HAP-1 (cell line): ENCODE measurements at regions not wholly inside any gene's neighbourhood (a gene's known extent, or its start where the extent isn't known, plus 50 kb on each side); places are given as distances from the start of the nearest gene placed in this dataset.

Source experiments
- DNase-seq, 2 experiments: peaks; one replicate each; pipeline ENCODE4 v3.0.0-alpha.2; 2016 to 2020; ENCODE audit warnings: low spot score in 2 of 2
- H3K27me3 ChIP-seq: fragments of 250-450 bp; sonication (Bioruptor Pico); 2 replicates; pipeline ENCODE4 v1.5.1; 2020; ENCODE audit warnings: low read depth, mild to moderate bottlenecking, moderate library complexity
- H3K36me3 ChIP-seq: fragments of 250-450 bp; sonication (Bioruptor Pico); replicated peaks from 2 replicates; pipeline ENCODE4 v1.5.1; 2020; ENCODE audit warnings: mild to moderate bottlenecking
- H3K4me1 ChIP-seq: fragments of 250-450 bp; sonication (Bioruptor Pico); 2 replicates; pipeline ENCODE4 v1.5.1; 2020; ENCODE audit warnings: mild to moderate bottlenecking
- H3K4me3 ChIP-seq: fragments of 250-450 bp; sonication (Bioruptor Pico); 2 replicates; pipeline ENCODE4 v1.5.1; 2020; ENCODE audit warnings: mild to moderate bottlenecking, moderate library complexity
- H3K9me3 ChIP-seq: fragments of 250-450 bp; sonication (Bioruptor Pico); 2 replicates; pipeline ENCODE4 v1.5.1; 2020; ENCODE audit warnings: mild to moderate bottlenecking, moderate library complexity
- in situ Hi-C: fragments of 300-500 bp; cut with MboI; formaldehyde crosslinking; loops from 3 replicates; pipeline ENCODE4 v1.14.3; 2020; ENCODE audit warnings: low sequenced_read_pairs, inconsistent platforms, mixed read lengths

- Histone ChIP-seq H3K36me3 (no peaks in the 10 kb centered on the region), H3K4me3 (no peak overlapping the region), H3K4me1 (peaks cover 33% of the 10 kb centered on the region), H3K27me3 (no peaks in the 10 kb centered on the region), H3K9me3 (no peaks in the 10 kb centered on the region)
- peak; percentile 29 to 82 for DNase-seq
- in situ Hi-C loops = no loop called here
Measured at GRCh38 chr2:173451941-173452340, 97.3 kb downstream of the CDCA7 start.

GRCh38 chr2:173452416-173452815, 97.7 kb downstream of the CDCA7 start:
- in situ Hi-C loops = no loop called here
- H3K4me3 ChIP-seq = no peak overlapping the region
- peaks cover 33% of the 10 kb centered on the region for H3K4me1 ChIP-seq
- H3K27me3 ChIP-seq = no peaks in the 10 kb centered on the region
- no peaks in the 10 kb centered on the region for H3K9me3 ChIP-seq
- no peaks in the 10 kb centered on the region for H3K36me3 ChIP-seq
- DNase-seq = peak; percentile 79 to 93

GRCh38 chr2:173456960-173457359, 102.3 kb downstream of the CDCA7 start:
- H3K4me1 ChIP-seq = peaks cover 23% of the 10 kb centered on the region
- H3K4me3 ChIP-seq = no peak overlapping the region
- H3K27me3 ChIP-seq = no peaks in the 10 kb centered on the region
- peak in 1 of 2 experiments; percentile 25 for DNase-seq
- H3K36me3 ChIP-seq = no peaks in the 10 kb centered on the region
- no peaks in the 10 kb centered on the region for H3K9me3 ChIP-seq
- in situ Hi-C loops = no loop called here

- H3K4me3 ChIP-seq = no peak overlapping the region
- in situ Hi-C loops = no loop called here
- no peak for DNase-seq
Measured at GRCh38 chr2:173457366-173457765, 102.7 kb downstream of the CDCA7 start.

GRCh38 chr2:173458991-173459780, 104.5 kb downstream of the CDCA7 start:
- Histone ChIP-seq H3K4me3 (no peak overlapping the region), H3K4me1 (peaks cover 5% of the 10 kb centered on the region), H3K27me3 (no peaks in the 10 kb centered on the region), H3K36me3 (no peaks in the 10 kb centered on the region), H3K9me3 (no peaks in the 10 kb centered on the region)
- in situ Hi-C loops = no loop called here
- peak in 1 of 2 experiments; percentile 31 for DNase-seq

More at GRCh38 chr2:173457366-173457765, 102.7 kb downstream of the CDCA7 start:
- H3K4me1 ChIP-seq = peaks cover 18% of the 10 kb centered on the region
- no peaks in the 10 kb centered on the region for H3K9me3 ChIP-seq
- no peaks in the 10 kb centered on the region for H3K27me3 ChIP-seq
- no peaks in the 10 kb centered on the region for H3K36me3 ChIP-seq

GRCh38 chr2:173462892-173463840, 108.5 kb downstream of the CDCA7 start:
- DNase-seq = no peak
- Histone ChIP-seq H3K27me3 (no peaks in the 10 kb centered on the region), H3K4me3 (no peak overlapping the region), H3K9me3 (no peaks in the 10 kb centered on the region), H3K4me1 (peaks cover 28% of the 10 kb centered on the region), H3K36me3 (no peaks in the 10 kb centered on the region)
- in situ Hi-C loops = no loop called here

GRCh38 chr2:173463846-173464245, 109.2 kb downstream of the CDCA7 start:
- H3K4me3 ChIP-seq = no peak overlapping the region
- DNase-seq = no peak
- in situ Hi-C loops = no loop called here

GRCh38 chr2:173467751-173468150, 113.1 kb downstream of the CDCA7 start:
- H3K36me3 ChIP-seq = no peaks in the 10 kb centered on the region
- peak; percentile 65 to 92 for DNase-seq
- peaks cover 29% of the 10 kb centered on the region for H3K4me1 ChIP-seq
- H3K27me3 ChIP-seq = no peaks in the 10 kb centered on the region
- in situ Hi-C loops = no loop called here
- peaks cover 3% of the 10 kb centered on the region; the same call in 1 of the 2 replicates for H3K9me3 ChIP-seq
- no peak overlapping the region for H3K4me3 ChIP-seq

More at GRCh38 chr2:173463846-173464245, 109.2 kb downstream of the CDCA7 start:
- no peaks in the 10 kb centered on the region for H3K9me3 ChIP-seq
- no peaks in the 10 kb centered on the region for H3K27me3 ChIP-seq
- H3K36me3 ChIP-seq = no peaks in the 10 kb centered on the region
- peaks cover 33% of the 10 kb centered on the region for H3K4me1 ChIP-seq

- no peaks in the 10 kb centered on the region for H3K27me3 ChIP-seq
- no peak for DNase-seq
- peaks cover 29% of the 10 kb centered on the region for H3K4me1 ChIP-seq
- peaks cover 3% of the 10 kb centered on the region; the same call in 1 of the 2 replicates for H3K9me3 ChIP-seq
- in situ Hi-C loops = no loop called here
- H3K36me3 ChIP-seq = no peaks in the 10 kb centered on the region
- no peak overlapping the region for H3K4me3 ChIP-seq
Measured at GRCh38 chr2:173468266-173468793, 113.7 kb downstream of the CDCA7 start.

GRCh38 chr2:173472112-173472511, 117.4 kb downstream of the CDCA7 start:
- in situ Hi-C loops = no loop called here
- no peak for DNase-seq
- Histone ChIP-seq H3K4me1 (peaks cover 16% of the 10 kb centered on the region), H3K27me3 (no peaks in the 10 kb centered on the region), H3K4me3 (no peak overlapping the region), H3K36me3 (no peaks in the 10 kb centered on the region), H3K9me3 (peaks cover 3% of the 10 kb centered on the region; the same call in 1 of the 2 replicates)

- no peak overlapping the region for H3K4me3 ChIP-seq
- in situ Hi-C loops = no loop called here
Measured at GRCh38 chr2:173483137-173483536, 128.5 kb downstream of the CDCA7 start.

GRCh38 chr2:173488861-173489260, 134.2 kb downstream of the CDCA7 start:
- peaks cover 9% of the 10 kb centered on the region for H3K4me1 ChIP-seq
- in situ Hi-C loops = no loop called here
- no peaks in the 10 kb centered on the region for H3K9me3 ChIP-seq
- no peak overlapping the region for H3K4me3 ChIP-seq
- DNase-seq = peak in 1 of 2 experiments; percentile 24
- no peaks in the 10 kb centered on the region for H3K36me3 ChIP-seq
- H3K27me3 ChIP-seq = no peaks in the 10 kb centered on the region

More at GRCh38 chr2:173483137-173483536, 128.5 kb downstream of the CDCA7 start:
- no peak for DNase-seq
- Histone ChIP-seq H3K4me1 (no peaks in the 10 kb centered on the region), H3K27me3 (no peaks in the 10 kb centered on the region), H3K9me3 (no peaks in the 10 kb centered on the region), H3K36me3 (no peaks in the 10 kb centered on the region)

GRCh38 chr2:173491418-173491817, 136.7 kb downstream of the CDCA7 start:
- in situ Hi-C loops = no loop called here
- no peaks in the 10 kb centered on the region for H3K27me3 ChIP-seq
- no peak for DNase-seq
- H3K4me1 ChIP-seq = peaks cover 9% of the 10 kb centered on the region
- H3K9me3 ChIP-seq = no peaks in the 10 kb centered on the region
- H3K4me3 ChIP-seq = no peak overlapping the region
- H3K36me3 ChIP-seq = no peaks in the 10 kb centered on the region
